H9 (cell line): ENCODE measurements at regions not wholly inside any gene's neighbourhood (a gene's known extent, or its start where the extent isn't known, plus 50 kb on each side); places are given as distances from the start of the nearest gene placed in this dataset.

Source experiments
- DNase-seq: peaks from one replicate; pipeline ENCODE4 v3.0.0-alpha.2; 2017
- H2AFZ ChIP-seq: one replicate; pipeline ENCODE4 v1.6.1; 2013; ENCODE audit warnings: mild to moderate bottlenecking, low read length, control low read depth, moderate library complexity
- H2AK5ac ChIP-seq: 2 replicates; pipeline ENCODE4 v1.6.1; 2013; ENCODE audit warnings: low read length, control low read depth, mixed read lengths; ENCODE audit not compliant: insufficient read length
- H2BK120ac ChIP-seq: one replicate; pipeline ENCODE4 v1.6.1; 2013; ENCODE audit warnings: low read depth, mild to moderate bottlenecking, low read length, control low read depth, inconsistent platforms; ENCODE audit not compliant: poor library complexity, severe bottlenecking
- H2BK12ac ChIP-seq: 2 replicates; pipeline ENCODE4 v1.6.1; 2013; ENCODE audit warnings: low read length, control low read depth, mixed read lengths, low read depth; ENCODE audit not compliant: insufficient read length
- H2BK15ac ChIP-seq: 2 replicates; pipeline ENCODE4 v1.6.1; 2013; ENCODE audit warnings: low read depth, low read length, control low read depth
- H2BK20ac ChIP-seq: one replicate; pipeline ENCODE4 v1.6.1; 2013; ENCODE audit warnings: low read depth, mild to moderate bottlenecking, low read length, control low read depth, inconsistent platforms; ENCODE audit not compliant: poor library complexity, severe bottlenecking
- H2BK5ac ChIP-seq: 2 replicates; pipeline ENCODE4 v1.6.1; 2013; ENCODE audit warnings: low read length, control low read depth, mixed read lengths; ENCODE audit not compliant: insufficient read length
- H3K14ac ChIP-seq: 2 replicates; pipeline ENCODE4 v1.6.1; 2013; ENCODE audit warnings: low read length, control low read depth; ENCODE audit not compliant: insufficient read depth
- H3K18ac ChIP-seq: 2 replicates; pipeline ENCODE4 v1.6.1; 2013; ENCODE audit warnings: low read depth, mild to moderate bottlenecking, mixed read lengths, low read length, control low read depth; ENCODE audit not compliant: insufficient read length
- H3K23ac ChIP-seq: 2 replicates; pipeline ENCODE4 v1.6.1; 2013; ENCODE audit warnings: low read length, control low read depth, mixed read lengths, low read depth; ENCODE audit not compliant: insufficient read length
- H3K23me2 ChIP-seq: 2 replicates; pipeline ENCODE4 v1.6.1; 2013; ENCODE audit warnings: low read depth, mild to moderate bottlenecking, mixed read lengths, low read length, control low read depth; ENCODE audit not compliant: insufficient read length, poor library complexity, severe bottlenecking
- H3K27ac ChIP-seq: 2 replicates; pipeline ENCODE4 v1.5.1; 2013; ENCODE audit warnings: low read length, control low read depth, mixed read lengths, low read depth; ENCODE audit not compliant: insufficient read length
- H3K27me3 ChIP-seq: 2 replicates; pipeline ENCODE4 v1.6.1; 2013; ENCODE audit warnings: low read length, control low read depth, inconsistent platforms; ENCODE audit not compliant: insufficient read depth
- H3K4ac ChIP-seq: 2 replicates; pipeline ENCODE4 v1.6.1; 2013; ENCODE audit warnings: low read depth, mild to moderate bottlenecking, control low read depth, inconsistent platforms, low read length, moderate library complexity
- H3K4me1 ChIP-seq: 2 replicates; pipeline ENCODE4 v1.6.1; 2013; ENCODE audit warnings: low read length, control low read depth, inconsistent platforms; ENCODE audit not compliant: insufficient read depth
- H3K4me2 ChIP-seq: 2 replicates; pipeline ENCODE4 v1.6.1; 2013; ENCODE audit warnings: low read length, control low read depth, mixed read lengths; ENCODE audit not compliant: insufficient read length, insufficient read depth
- H3K56ac ChIP-seq: 2 replicates; pipeline ENCODE4 v1.6.1; 2013; ENCODE audit warnings: low read depth, mild to moderate bottlenecking, mixed read lengths, low read length, control low read depth; ENCODE audit not compliant: insufficient read length
- H3K79me1 ChIP-seq: 2 replicates; pipeline ENCODE4 v1.6.1; 2013; ENCODE audit warnings: low read depth, mild to moderate bottlenecking, moderate library complexity, low read length, control low read depth, inconsistent platforms; ENCODE audit not compliant: insufficient read depth, poor library complexity, severe bottlenecking
- H3K79me2 ChIP-seq: 2 replicates; pipeline ENCODE4 v1.6.1; 2013; ENCODE audit warnings: low read length, control low read depth, inconsistent platforms; ENCODE audit not compliant: insufficient read depth
- H3K9ac ChIP-seq: 2 replicates; pipeline ENCODE4 v1.6.1; 2013; ENCODE audit warnings: low read length, control low read depth, mixed read lengths; ENCODE audit not compliant: insufficient read length; ENCODE audit errors: extremely low read depth
- H3K9me3 ChIP-seq: one replicate; pipeline ENCODE4 v1.6.1; 2013; ENCODE audit warnings: low read depth, low read length, inconsistent platforms; ENCODE audit not compliant: control insufficient read depth
- H3T11ph ChIP-seq: one replicate; pipeline ENCODE4 v1.6.1; 2013; ENCODE audit warnings: mild to moderate bottlenecking, low read length, control low read depth, inconsistent platforms
- H4K20me1 ChIP-seq: one replicate; pipeline ENCODE4 v1.6.1; 2013; ENCODE audit not compliant: control insufficient read depth, insufficient read length, insufficient read depth
- H4K5ac ChIP-seq: 2 replicates; pipeline ENCODE4 v1.6.1; 2013; ENCODE audit warnings: low read depth, mild to moderate bottlenecking, mixed read lengths, low read length, control low read depth; ENCODE audit not compliant: insufficient read length
- H4K8ac ChIP-seq: replicated peaks from 2 replicates; pipeline ENCODE4 v1.6.1; 2013; ENCODE audit warnings: low read length, control low read depth, mixed read lengths, low read depth; ENCODE audit not compliant: insufficient read length
- H4K91ac ChIP-seq: 2 replicates; pipeline ENCODE4 v1.6.1; 2013; ENCODE audit warnings: low read depth, mild to moderate bottlenecking, moderate library complexity, mixed read lengths, low read length, control low read depth; ENCODE audit not compliant: insufficient read length
- H3K27ac Mint-ChIP-seq, 3 experiments: 2 replicates in 2 of 3; 3 replicates in 1 of 3; pipeline ENCODE4 v1.8.0; 2020 to 2021; ENCODE audit warnings: mixed read lengths in 3 of 3, mild to moderate bottlenecking in 1 of 3, moderate library complexity in 1 of 3
- H3K27me3 Mint-ChIP-seq: 2 replicates; pipeline ENCODE4 v1.8.0; 2021; ENCODE audit warnings: low read depth, mild to moderate bottlenecking, moderate library complexity, mixed read lengths
- H3K36me3 Mint-ChIP-seq, 3 experiments: 2 replicates in 2 of 3; 3 replicates in 1 of 3; pipeline ENCODE4 v1.8.0; 2020 to 2021; ENCODE audit warnings: low read depth in 3 of 3, mixed read lengths in 3 of 3; ENCODE audit not compliant: insufficient read depth in 1 of 3
- H3K4me1 Mint-ChIP-seq, 2 experiments: 2 replicates each; pipeline ENCODE4 v1.8.0; 2020; ENCODE audit warnings: mixed read lengths in 2 of 2
- H3K4me3 Mint-ChIP-seq, 2 experiments: 2 replicates in 1 of 2; 3 replicates in 1 of 2; pipeline ENCODE4 v1.8.0; 2020 to 2021; ENCODE audit warnings: mild to moderate bottlenecking in 2 of 2, mixed read lengths in 2 of 2, moderate library complexity in 1 of 2
- H3K9me3 Mint-ChIP-seq, 2 experiments: 2 replicates in 1 of 2; 3 replicates in 1 of 2; pipeline ENCODE4 v1.8.0; 2020; ENCODE audit warnings: mild to moderate bottlenecking in 2 of 2, mixed read lengths in 2 of 2, moderate library complexity in 1 of 2
- WGBS: extraction: QIAGEN DNeasy Blood & Tissue Kit; methylation state at CpG from one replicate; pipeline ENCODE4 v1.1.7; 2013; ENCODE audit warnings: missing lambda C conversion rate, low lambda C conversion rate, mixed read lengths; ENCODE audit not compliant: insufficient read length; ENCODE audit errors: extremely low coverage; 5-methylcytosine and 5-hydroxymethylcytosine counted together
- TF ChIP-seq, protein P1 (sequence below): fragments of 200-600 bp; sonication (generic); conservative IDR thresholded peaks from 3 replicates; pipeline ENCODE4 v1.8.0; 2021; ENCODE audit warnings: antibody characterized with exemption, mild to moderate bottlenecking

DNA sequence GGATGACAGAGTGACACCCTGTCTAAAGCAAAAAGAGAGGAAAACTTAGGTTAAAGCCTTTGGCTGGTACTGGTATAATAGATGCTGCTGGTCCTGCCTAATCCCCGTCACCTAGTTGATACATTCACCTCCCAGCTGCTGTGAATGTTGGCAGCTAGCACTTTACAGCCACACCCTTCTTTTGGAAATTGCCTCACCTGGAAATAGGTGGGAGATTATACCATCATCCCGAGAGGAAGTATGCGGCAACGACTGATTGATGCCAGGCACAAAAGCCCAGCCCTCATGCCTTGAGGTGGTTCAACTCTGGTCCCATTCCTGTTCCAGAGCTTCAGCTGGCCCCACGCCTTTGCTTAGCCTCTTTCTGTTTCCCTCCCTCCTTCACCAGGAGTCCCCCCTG, 53.2 kb upstream of the SIAH1 start:
- Histone ChIP-seq H3K27me3 (no peaks in the 10 kb centered on the region), H2BK20ac (no peak overlapping the region), H3K79me1 (no peaks in the 10 kb centered on the region), H3K23ac (no peak overlapping the region), H2BK15ac (no peak overlapping the region), H3K56ac (no peak overlapping the region), H3K14ac (no peak overlapping the region), H2AK5ac (no peak overlapping the region), H2BK5ac (no peak overlapping the region), H2AFZ (no peak overlapping the region), H3K18ac (no peak overlapping the region), H3K9ac (no peak overlapping the region), H3K23me2 (no peaks in the 10 kb centered on the region), H3K4ac (no peak overlapping the region), H4K5ac (no peak overlapping the region), H2BK120ac (no peak overlapping the region), H3K9me3 (no peaks in the 10 kb centered on the region), H3K4me2 (no peak overlapping the region), H4K20me1 (no peaks in the 10 kb centered on the region), H4K91ac (no peak overlapping the region), H4K8ac (no peak overlapping the region), H3K4me1 (no peaks in the 10 kb centered on the region), H3K79me2 (no peaks in the 10 kb centered on the region), H3T11ph (no peak overlapping the region), H3K27ac (no peak overlapping the region), H2BK12ac (no peak overlapping the region)
- WGBS, result no CpG with 5 or more reads among the region's 5 CpGs
- Mint-ChIP-seq H3K27me3 (peaks cover 2% of the 10 kb centered on the region; the same call in 1 of the 2 replicates), H3K27ac (no peak overlapping the region; a peak in 1 of 7 replicates), H3K4me3 (no peak overlapping the region), H3K36me3 (no peaks in the 10 kb centered on the region), H3K4me1 (peaks cover 3 to 7% of the 10 kb centered on the region in 2 experiments; a peak in 1 of 4 replicates), H3K9me3 (no peaks in the 10 kb centered on the region)
- TF ChIP-seq, protein P1, sequence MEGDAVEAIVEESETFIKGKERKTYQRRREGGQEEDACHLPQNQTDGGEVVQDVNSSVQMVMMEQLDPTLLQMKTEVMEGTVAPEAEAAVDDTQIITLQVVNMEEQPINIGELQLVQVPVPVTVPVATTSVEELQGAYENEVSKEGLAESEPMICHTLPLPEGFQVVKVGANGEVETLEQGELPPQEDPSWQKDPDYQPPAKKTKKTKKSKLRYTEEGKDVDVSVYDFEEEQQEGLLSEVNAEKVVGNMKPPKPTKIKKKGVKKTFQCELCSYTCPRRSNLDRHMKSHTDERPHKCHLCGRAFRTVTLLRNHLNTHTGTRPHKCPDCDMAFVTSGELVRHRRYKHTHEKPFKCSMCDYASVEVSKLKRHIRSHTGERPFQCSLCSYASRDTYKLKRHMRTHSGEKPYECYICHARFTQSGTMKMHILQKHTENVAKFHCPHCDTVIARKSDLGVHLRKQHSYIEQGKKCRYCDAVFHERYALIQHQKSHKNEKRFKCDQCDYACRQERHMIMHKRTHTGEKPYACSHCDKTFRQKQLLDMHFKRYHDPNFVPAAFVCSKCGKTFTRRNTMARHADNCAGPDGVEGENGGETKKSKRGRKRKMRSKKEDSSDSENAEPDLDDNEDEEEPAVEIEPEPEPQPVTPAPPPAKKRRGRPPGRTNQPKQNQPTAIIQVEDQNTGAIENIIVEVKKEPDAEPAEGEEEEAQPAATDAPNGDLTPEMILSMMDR, result no peak
- no peak for DNase-seq
